Small intestine (tissue), 7 donors: ENCODE measurements at regions not wholly inside any gene's neighbourhood (a gene's known extent, or its start where the extent isn't known, plus 50 kb on each side); places are given as distances from the start of the nearest gene placed in this dataset.
"Not testable (repeated sequence)": the region's sequence is repeated elsewhere in the genome, so short reads cannot be mapped to it uniquely, and the experiment has no call there.

ENCODE experiments used
- DNase-seq, 2 donors: peaks; one replicate each; pipeline versions ENCODE4 v3.0.0 to v3.0.0-alpha.2; 2013
- FAIRE-seq: peaks from 2 replicates; lab custom pipeline; 2012; peaks lifted over from hg19 to GRCh38; lab: Jason Lieb, UNC
- H3K27ac ChIP-seq, 3 donors: one replicate each; pipeline ENCODE4 v1.5.1; 2013; ENCODE audit warnings: low read length in 2 of 3, mild to moderate bottlenecking in 2 of 3, control low read depth in 1 of 3, inconsistent platforms in 1 of 3, low read depth in 1 of 3, moderate library complexity in 1 of 3
- H3K27me3 ChIP-seq, 3 donors: one replicate each; pipeline ENCODE4 v1.6.1; 2013; ENCODE audit warnings: low read length in 3 of 3, inconsistent platforms in 1 of 3; ENCODE audit not compliant: control insufficient read depth in 3 of 3, insufficient read depth in 3 of 3
- H3K36me3 ChIP-seq, 3 donors: one replicate each; pipeline ENCODE4 v1.6.1; 2013; ENCODE audit warnings: low read length in 3 of 3, inconsistent platforms in 1 of 3, low read depth in 1 of 3, mild to moderate bottlenecking in 1 of 3, moderate library complexity in 1 of 3; ENCODE audit not compliant: control insufficient read depth in 3 of 3, insufficient read depth in 2 of 3
- H3K4me1 ChIP-seq, 3 donors: one replicate each; pipeline ENCODE4 v1.6.1; 2013; ENCODE audit warnings: low read length in 2 of 3, inconsistent platforms in 1 of 3, low read depth in 1 of 3, mild to moderate bottlenecking in 1 of 3, moderate library complexity in 1 of 3; ENCODE audit not compliant: control insufficient read depth in 3 of 3, insufficient read depth in 2 of 3
- H3K4me3 ChIP-seq, 3 donors: one replicate each; pipeline ENCODE4 v1.5.1; 2013; ENCODE audit warnings: low read length in 3 of 3, control low read depth in 1 of 3, inconsistent platforms in 1 of 3, low read depth in 1 of 3, mild to moderate bottlenecking in 1 of 3, moderate library complexity in 1 of 3
- H3K9me3 ChIP-seq, 2 donors: one replicate each; pipeline ENCODE4 v1.6.1; 2013; ENCODE audit warnings: low read depth in 1 of 2, low read length in 1 of 2; ENCODE audit not compliant: control insufficient read depth in 2 of 2, insufficient read depth in 1 of 2
- WGBS, 3 donors: extraction: QIAGEN DNeasy Blood & Tissue Kit; methylation state at CpG; one replicate each; pipeline ENCODE4 v1.1.7; 2013; 5-methylcytosine and 5-hydroxymethylcytosine counted together
- donor health status: healthy with polysubstance abuse.
- donor health status: control.
- donor health status: control.
- donor health status: Bipolar disorder and iron deficiency.
- donor health status: healthy.

DNA sequence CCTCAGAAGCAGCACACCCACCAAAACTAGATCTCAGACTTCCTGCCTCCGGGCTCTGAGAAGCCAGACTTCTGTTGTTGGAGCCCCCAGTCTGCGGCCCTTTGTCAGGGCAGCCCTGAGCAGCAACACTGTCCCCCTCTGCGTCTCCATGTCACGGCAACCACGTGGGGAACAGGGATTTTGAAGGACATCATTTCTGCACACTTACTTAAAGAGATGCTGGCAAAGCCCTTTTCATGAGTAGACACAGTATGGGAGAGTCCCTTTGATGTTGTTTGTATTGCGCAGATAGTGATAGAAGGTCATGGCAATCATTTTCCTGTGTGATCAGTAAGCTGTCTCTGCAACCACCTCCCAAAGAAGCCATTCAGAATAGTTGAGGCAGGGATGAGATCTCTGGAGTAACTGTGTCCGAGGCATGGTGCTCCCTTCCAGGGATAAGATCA, 69.1 kb upstream of the ID2 start:
- peak overlapping the region in 1 of 3 donors; percentile 89 for H3K27ac ChIP-seq

DNA sequence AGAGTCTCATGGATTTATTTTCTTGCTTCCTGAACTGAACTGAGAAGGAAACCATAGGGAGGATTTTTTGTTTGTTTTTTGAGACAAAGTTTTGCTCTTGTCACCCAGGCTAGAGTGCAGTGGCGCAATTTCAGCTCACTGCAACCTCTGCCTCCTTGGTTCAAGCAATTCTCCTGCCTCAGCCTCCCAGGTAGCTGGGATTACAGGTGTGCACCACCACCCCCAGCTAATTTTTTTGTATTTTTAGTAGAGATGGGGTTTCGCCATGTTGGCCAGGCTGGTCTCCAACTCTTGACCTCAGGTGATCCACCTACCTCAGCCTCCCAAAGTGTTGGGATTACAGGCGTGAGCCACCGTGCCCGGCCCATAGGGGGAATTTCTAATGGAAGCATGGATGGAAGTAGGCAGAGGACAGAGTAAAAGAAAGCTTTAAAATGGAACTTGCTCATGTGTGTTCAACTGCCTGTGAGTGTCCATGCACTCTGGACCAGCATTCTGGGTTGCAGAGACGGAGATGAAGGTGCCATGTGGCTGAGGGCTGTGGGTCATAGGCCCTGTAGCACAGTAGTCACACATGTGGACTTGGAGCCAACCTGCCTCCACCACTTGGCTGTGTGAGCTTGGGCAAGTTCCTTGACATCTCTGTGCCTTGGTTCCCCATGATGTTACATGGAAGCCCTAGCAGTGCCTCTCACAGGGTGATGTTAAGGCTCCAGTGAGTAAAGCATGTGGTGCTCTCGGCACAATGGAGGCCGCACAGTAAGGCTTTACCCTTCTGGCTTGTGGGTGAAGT, 68.5 kb upstream of the ID2 start:
- H3K4me1 ChIP-seq, result peaks cover 0 to 44% (median 0%) of the 10 kb centered on the region in 3 donors
- H3K36me3 ChIP-seq, H3K4me3 ChIP-seq, FAIRE-seq, H3K27me3 ChIP-seq, DNase-seq: not testable (repeated sequence)
- 95 to 98% (median 96%) methylated on average over 8 of the region's 8 CpGs for WGBS, 3 donors
- peaks cover 0 to 14% of the 10 kb centered on the region in 2 donors for H3K9me3 ChIP-seq
- peak overlapping the region in 1 of 3 donors; percentile 89 for H3K27ac ChIP-seq

More for the DNA sequence above, 69.1 kb upstream of the ID2 start:
- Histone ChIP-seq H3K4me1 (peaks cover 0 to 44% (median 0%) of the 10 kb centered on the region in 3 donors), H3K4me3 (no peak overlapping the region), H3K9me3 (peaks cover 0 to 14% of the 10 kb centered on the region in 2 donors), H3K36me3 (no peaks in the 10 kb centered on the region), H3K27me3 (no peaks in the 10 kb centered on the region)
- FAIRE-seq (no peak), DNase-seq (peak in 1 of 2 donors; percentile 46)
- 80 to 83% (median 82%) methylated on average over 7 of the region's 7 CpGs for WGBS, 3 donors

DNA sequence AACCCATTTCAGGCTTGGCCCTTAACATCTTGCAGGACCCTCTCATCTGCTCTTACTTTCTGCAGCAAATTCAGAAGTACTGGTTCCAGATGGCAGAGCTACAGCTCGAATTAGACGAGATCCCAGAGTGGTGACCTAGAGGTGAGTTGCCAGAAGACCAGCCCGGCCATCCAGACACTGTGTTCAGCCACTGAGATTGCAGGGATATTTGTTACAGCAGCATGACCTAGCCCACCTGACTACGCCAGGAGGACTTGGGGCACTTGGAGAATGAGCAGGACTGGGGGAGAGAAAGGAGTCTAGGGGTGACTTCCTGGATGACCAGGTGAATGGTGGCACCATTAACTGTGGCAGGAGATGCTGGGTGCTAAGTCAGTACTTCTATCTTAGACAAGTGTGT, 67.2 kb upstream of the ID2 start:
- H3K4me3 ChIP-seq, result no peak overlapping the region
- H3K36me3 ChIP-seq, result no peaks in the 10 kb centered on the region
- peaks cover 0 to 14% of the 10 kb centered on the region in 2 donors for H3K9me3 ChIP-seq
- DNase-seq, result no peak
- no peaks in the 10 kb centered on the region for H3K27me3 ChIP-seq
- 84 to 95% (median 93%) methylated on average over 4 of the region's 4 CpGs for WGBS, 3 donors
- peaks cover 0 to 36% (median 0%) of the 10 kb centered on the region in 3 donors for H3K4me1 ChIP-seq
- FAIRE-seq, result no peak
- no peak overlapping the region for H3K27ac ChIP-seq

DNA sequence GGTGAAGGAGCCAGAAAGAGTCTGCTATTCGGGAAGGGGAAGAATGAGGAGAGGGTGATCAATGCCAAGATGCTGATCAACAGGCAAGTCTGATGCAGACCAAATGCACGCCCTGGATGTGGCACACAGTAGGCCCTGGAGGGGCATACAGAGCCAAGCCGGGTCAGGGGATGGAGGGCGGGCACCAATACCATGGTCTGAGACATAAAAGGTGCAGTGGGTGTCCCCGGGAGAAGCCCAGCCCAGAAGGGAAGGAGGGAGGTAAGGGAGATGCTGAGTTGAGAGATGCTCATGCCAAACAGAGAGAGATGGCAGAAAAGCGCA, 66.6 kb upstream of the ID2 start:
- Histone ChIP-seq H3K27me3 (no peaks in the 10 kb centered on the region), H3K36me3 (no peaks in the 10 kb centered on the region), H3K4me3 (no peak overlapping the region), H3K4me1 (peaks cover 0 to 30% (median 0%) of the 10 kb centered on the region in 3 donors), H3K9me3 (peaks cover 0 to 14% of the 10 kb centered on the region in 2 donors), H3K27ac (no peak overlapping the region)
- FAIRE-seq (no peak), DNase-seq (no peak)
- WGBS, 3 donors, result 89 to 94% (median 91%) methylated on average over 6 of the region's 6 CpGs

DNA sequence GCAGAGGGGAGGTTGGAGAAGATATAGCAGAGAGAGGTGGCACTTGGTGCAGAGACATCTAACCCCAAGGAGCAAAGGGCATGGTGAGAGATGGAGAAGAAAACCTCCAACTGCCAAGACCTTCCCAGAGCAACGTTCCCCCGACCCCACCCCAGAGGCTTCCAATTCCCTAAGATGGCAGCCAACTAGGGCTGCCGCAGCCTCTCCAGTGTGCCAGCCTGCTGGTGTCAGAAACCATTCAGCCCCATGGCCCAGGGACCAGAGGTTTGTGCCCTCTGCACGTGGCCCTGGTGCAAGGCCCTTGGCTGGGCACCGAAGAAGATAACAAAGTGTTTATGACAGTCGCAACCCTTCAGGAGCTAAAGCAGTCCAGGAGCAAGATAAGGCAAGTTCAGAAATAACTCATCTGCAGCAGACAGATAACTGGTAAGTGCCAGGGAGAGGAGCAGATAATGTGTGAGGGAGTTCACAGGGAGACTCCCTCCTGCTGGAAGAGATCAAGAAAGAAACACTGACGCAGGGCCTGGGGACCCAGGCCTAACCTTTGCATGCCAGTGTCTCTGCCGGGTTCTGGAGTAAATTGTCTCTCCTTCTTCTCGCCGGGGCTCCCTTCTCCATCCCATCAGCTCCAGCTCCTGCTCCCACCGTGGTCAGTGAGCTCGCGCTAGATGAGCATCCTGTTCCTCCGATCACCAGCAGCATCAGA, 66.1 kb upstream of the ID2 start:
- peak in 1 of 2 donors; percentile 25 for DNase-seq
- H3K4me1 ChIP-seq, result peaks cover 0 to 28% (median 0%) of the 10 kb centered on the region in 3 donors
- H3K4me3 ChIP-seq, result no peak overlapping the region
- no peak for FAIRE-seq
- WGBS, 3 donors, result 82 to 85% (median 83%) methylated on average over 14 of the region's 14 CpGs
- peaks cover 0 to 11% of the 10 kb centered on the region in 2 donors for H3K9me3 ChIP-seq
- no peaks in the 10 kb centered on the region for H3K36me3 ChIP-seq
- H3K27me3 ChIP-seq, result no peaks in the 10 kb centered on the region
- H3K27ac ChIP-seq, result no peak overlapping the region

DNA sequence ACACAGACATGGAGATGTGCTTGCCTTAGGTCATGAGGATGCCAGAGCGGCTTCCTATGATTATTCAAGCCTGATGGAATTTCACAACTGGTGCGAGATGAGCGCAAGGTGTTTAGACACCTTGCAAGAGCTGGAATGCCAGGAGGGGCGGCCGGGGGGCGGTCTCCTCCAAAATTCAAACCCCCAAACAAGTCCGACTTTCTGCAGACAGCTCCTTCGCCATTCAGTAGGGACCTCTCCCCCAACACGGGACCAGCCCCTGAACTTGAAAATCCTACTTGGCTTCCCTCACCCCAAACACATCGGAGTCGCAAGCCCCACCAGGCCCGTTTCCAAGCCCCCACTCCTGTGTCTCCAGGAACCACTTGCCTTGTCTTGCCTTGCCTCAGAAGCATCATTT, 64.8 kb upstream of the ID2 start:
- Histone ChIP-seq H3K27ac (no peak overlapping the region), H3K27me3 (no peaks in the 10 kb centered on the region), H3K4me1 (peaks cover 0 to 23% (median 0%) of the 10 kb centered on the region in 3 donors), H3K4me3 (no peak overlapping the region), H3K9me3 (peaks cover 0 to 5% of the 10 kb centered on the region in 2 donors), H3K36me3 (no peaks in the 10 kb centered on the region)
- DNase-seq (no peak), FAIRE-seq (no peak)
- 92 to 95% (median 94%) methylated on average over 12 of the region's 12 CpGs for WGBS, 3 donors

DNA sequence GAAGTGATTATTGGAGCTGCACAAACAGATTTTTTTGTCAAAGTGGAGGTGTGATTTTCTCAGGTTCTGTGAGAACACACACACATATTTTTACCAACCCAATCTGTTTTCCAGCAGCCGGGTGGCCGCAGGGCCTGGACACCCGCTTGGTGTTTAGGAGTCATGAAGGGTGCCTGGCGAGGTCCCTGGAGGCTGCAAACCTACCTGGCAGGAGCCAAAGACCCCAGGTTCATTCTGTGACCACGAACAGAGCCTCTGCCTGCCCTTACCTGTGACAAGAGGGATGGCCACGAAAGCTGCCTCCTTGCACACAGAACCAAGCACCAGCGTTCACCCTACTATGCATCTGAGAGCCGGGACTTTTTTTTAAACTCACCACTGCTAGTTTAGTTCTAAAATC, 64.3 kb upstream of the ID2 start:
- no peaks in the 10 kb centered on the region for H3K27me3 ChIP-seq
- H3K4me3 ChIP-seq, result no peak overlapping the region
- H3K4me1 ChIP-seq, result peaks cover 0 to 23% (median 0%) of the 10 kb centered on the region in 3 donors
- WGBS, 3 donors, result 80 to 87% (median 86%) methylated on average over 8 of the region's 8 CpGs
- H3K27ac ChIP-seq, result no peak overlapping the region
- DNase-seq (no peak), FAIRE-seq (no peak)
- peaks cover 0 to 5% of the 10 kb centered on the region in 2 donors for H3K9me3 ChIP-seq
- no peaks in the 10 kb centered on the region for H3K36me3 ChIP-seq

DNA sequence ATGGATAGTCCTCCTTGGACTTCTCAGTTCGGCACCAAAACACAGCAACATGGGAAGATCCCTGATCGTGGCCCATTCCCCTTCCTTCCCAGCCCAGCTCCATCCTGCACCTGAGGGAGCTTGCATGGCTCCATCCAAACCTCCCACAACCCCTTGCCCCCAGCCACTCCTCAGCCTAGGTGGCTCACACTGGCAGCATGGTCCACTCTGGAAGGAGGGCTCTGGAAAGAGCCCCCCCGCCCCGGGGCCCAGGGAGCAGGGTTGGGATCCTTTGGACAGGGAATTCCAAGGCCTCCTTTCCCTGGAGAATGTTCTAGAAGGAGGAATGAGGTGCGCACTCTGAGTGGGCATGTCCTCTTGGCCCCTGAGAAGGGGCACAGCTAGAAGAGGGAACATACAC, 62.8 kb upstream of the ID2 start:
- Histone ChIP-seq H3K27me3 (no peaks in the 10 kb centered on the region), H3K4me1 (peaks cover 0 to 28% (median 0%) of the 10 kb centered on the region in 3 donors), H3K9me3 (peaks cover 0 to 5% of the 10 kb centered on the region in 2 donors), H3K4me3 (no peak overlapping the region), H3K36me3 (no peaks in the 10 kb centered on the region), H3K27ac (no peak overlapping the region)
- FAIRE-seq (no peak), DNase-seq (no peak)
- WGBS, 3 donors, result 88 to 96% (median 94%) methylated on average over 5 of the region's 5 CpGs
